ENCODE measurements at regions not wholly inside any gene's neighbourhood (a gene's known extent, or its start where the extent isn't known, plus 50 kb on each side); places are given as distances from the start of the nearest gene placed in this dataset.

- no peak for DNase-seq
- H3K9me3 ChIP-seq (replicated peaks in 1 of 2; ENCODE audit: control insufficient read depth in 1 of 2, insufficient read depth in 1 of 2, low read length in 2 of 2): peaks cover 0 to 5% of the 10 kb centered on the region in 2 donors
- Mint-ChIP-seq H3K4me3 (no peak overlapping the region), H3K4me1 (no peaks in the 10 kb centered on the region), H3K27me3 (ENCODE audit: low read depth in 3 of 3) (peaks cover 0 to 2% (median 0%) of the 10 kb centered on the region in 3 donors), H3K36me3 (no peaks in the 10 kb centered on the region), H3K27ac (no peak overlapping the region), H3K9me3 (peaks cover 2 to 15% (median 7%) of the 10 kb centered on the region in 7 donors)
- H3K27ac ChIP-seq (ENCODE audit: low read depth in 1 of 2, low read length in 2 of 2): no peak overlapping the region
- no peaks in the 10 kb centered on the region for H3K36me3 ChIP-seq (replicated peaks in 1 of 2; ENCODE audit: control insufficient read depth in 1 of 2, insufficient read depth in 2 of 2, low read length in 2 of 2)
- no peak overlapping the region for H3K4me3 ChIP-seq (replicated peaks in 1 of 3; ENCODE audit: low read depth in 2 of 3, low read length in 3 of 3)
- no peaks in the 10 kb centered on the region for H3K4me1 ChIP-seq (ENCODE audit: control insufficient read depth in 1 of 2, insufficient read depth in 2 of 2, low read length in 2 of 2)
- no peaks in the 10 kb centered on the region for H3K79me2 ChIP-seq (ENCODE audit: insufficient read depth, low read length)
- no peak overlapping the region for H2AFZ ChIP-seq (ENCODE audit: insufficient read depth, low read depth, low read length, poor library complexity, severe bottlenecking)
- no peaks in the 10 kb centered on the region for H4K20me1 ChIP-seq (ENCODE audit: insufficient read depth, low read length)
- no peaks in the 10 kb centered on the region for H3K27me3 ChIP-seq (ENCODE audit: control insufficient read depth in 2 of 2, insufficient read depth in 2 of 2, low read length in 2 of 2)
- no peak overlapping the region for H3K4me2 ChIP-seq (replicated peaks; ENCODE audit: extremely low read depth, low read length, poor library complexity, severe bottlenecking)
- TF ChIP-seq CTCF (IDR thresholded peaks at IDR 0.05): no peak
- intact Hi-C loops (cut with micrococcal nuclease): no loop called here
- no peak overlapping the region for H3K9ac ChIP-seq (ENCODE audit: insufficient read depth, low read length, poor library complexity, severe bottlenecking)
Observed at GRCh38 chr6:114558153-114558552, 215.3 kb upstream of the HS3ST5 start.

- WGBS (ENCODE audit: insufficient coverage): 80% methylated on average over 1 of the region's 3 CpGs
Observed at GRCh38 chr6:114556846-114557488, 214.1 kb upstream of the HS3ST5 start.

More at GRCh38 chr6:114556846-114557488, 214.1 kb upstream of the HS3ST5 start:
- Mint-ChIP-seq H3K27me3 (ENCODE audit: low read depth in 3 of 3) (peaks cover 0 to 2% (median 0%) of the 10 kb centered on the region in 3 donors), H3K9me3 (peaks cover 2 to 17% (median 11%) of the 10 kb centered on the region in 7 donors), H3K4me1 (no peaks in the 10 kb centered on the region), H3K27ac (no peak overlapping the region), H3K4me3 (no peak overlapping the region), H3K36me3 (no peaks in the 10 kb centered on the region)
- Histone ChIP-seq H4K20me1 (ENCODE audit: insufficient read depth, low read length) (no peaks in the 10 kb centered on the region), H3K79me2 (ENCODE audit: insufficient read depth, low read length) (no peaks in the 10 kb centered on the region), H3K4me3 (replicated peaks in 1 of 3; ENCODE audit: low read depth in 2 of 3, low read length in 3 of 3) (no peak overlapping the region), H3K9me3 (replicated peaks in 1 of 2; ENCODE audit: control insufficient read depth in 1 of 2, insufficient read depth in 1 of 2, low read length in 2 of 2) (peaks cover 3 to 10% of the 10 kb centered on the region in 2 donors), H3K4me2 (replicated peaks; ENCODE audit: extremely low read depth, low read length, poor library complexity, severe bottlenecking) (no peak overlapping the region), H2AFZ (ENCODE audit: insufficient read depth, low read depth, low read length, poor library complexity, severe bottlenecking) (no peak overlapping the region), H3K27me3 (ENCODE audit: control insufficient read depth in 2 of 2, insufficient read depth in 2 of 2, low read length in 2 of 2) (no peaks in the 10 kb centered on the region), H3K9ac (ENCODE audit: insufficient read depth, low read length, poor library complexity, severe bottlenecking) (no peak overlapping the region), H3K27ac (ENCODE audit: low read depth in 1 of 2, low read length in 2 of 2) (no peak overlapping the region), H3K36me3 (replicated peaks in 1 of 2; ENCODE audit: control insufficient read depth in 1 of 2, insufficient read depth in 2 of 2, low read length in 2 of 2) (no peaks in the 10 kb centered on the region), H3K4me1 (ENCODE audit: control insufficient read depth in 1 of 2, insufficient read depth in 2 of 2, low read length in 2 of 2) (no peaks in the 10 kb centered on the region)
- no peak for TF ChIP-seq CTCF (IDR thresholded peaks at IDR 0.05)
- no peak for DNase-seq
- intact Hi-C loops (cut with micrococcal nuclease): no loop called here
